ENCODE measurements at regions not wholly inside any gene's neighbourhood (a gene's known extent, or its start where the extent isn't known, plus 50 kb on each side); places are given as distances from the start of the nearest gene placed in this dataset.

- TF ChIP-seq CTCF (conservative IDR thresholded peaks at IDR 0.05) (no peak), ZFX (IDR thresholded peaks at IDR 0.05) (no peak)
Observed at GRCh38 chr4:114312338-114312737, 286.3 kb upstream of the UGT8 start.
